ENCODE measurements at regions not wholly inside any gene's neighbourhood (a gene's known extent, or its start where the extent isn't known, plus 50 kb on each side); places are given as distances from the start of the nearest gene placed in this dataset.
A peak's percentile ranks its signal among the peaks of the same experiment; 100 is the strongest.
"Not testable (repeated sequence)": the region's sequence is repeated elsewhere in the genome, so short reads cannot be mapped to it uniquely, and the experiment has no call there.

- no peak for DNase-seq
Observed at GRCh38 chr2:47295131-47295980, 73.8 kb upstream of the EPCAM start.

DNA sequence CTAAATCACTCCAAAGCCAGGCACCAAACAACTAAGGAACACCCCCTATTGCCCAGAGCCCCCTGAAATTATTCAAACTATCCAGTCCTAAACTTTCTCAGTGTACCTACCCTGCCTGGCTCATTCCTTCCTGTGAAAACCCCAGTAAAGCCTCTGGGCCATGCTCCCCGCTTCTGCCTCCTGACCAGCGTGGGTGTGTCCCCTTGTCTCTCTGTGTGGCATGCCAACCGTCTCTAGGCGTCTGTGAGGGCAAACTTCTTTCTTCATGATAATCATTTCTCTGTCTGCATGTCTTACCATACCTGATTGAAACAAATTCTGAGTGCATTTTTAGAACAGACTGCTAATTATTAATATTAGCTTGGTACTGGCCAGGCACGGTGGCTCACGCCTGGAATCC lies 75.1 kb upstream of the EPCAM start:
- no peak for DNase-seq

GRCh38 chr2:47288864-47289263 lies 80.2 kb upstream of the EPCAM start:
- DNase-seq = no peak

DNA sequence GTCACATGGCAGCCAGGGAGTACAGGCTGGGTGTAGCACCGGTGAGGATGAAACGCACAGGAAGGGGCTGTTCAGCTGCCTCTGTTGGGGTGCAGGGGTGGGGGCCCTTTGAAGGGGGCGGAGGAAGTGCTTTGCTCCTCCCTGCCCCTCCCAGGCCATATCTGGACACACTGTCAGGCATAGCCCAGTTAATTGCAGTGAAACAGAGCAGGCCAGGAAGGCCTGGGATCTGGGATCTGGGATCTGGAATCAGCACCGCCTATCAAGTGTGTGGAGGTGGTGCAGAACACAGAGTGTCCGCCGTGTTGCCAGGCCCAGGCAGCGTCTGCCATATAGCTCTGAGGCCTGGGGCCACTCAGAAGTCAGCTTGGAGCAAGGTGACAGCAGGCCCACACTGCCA lies 85.5 kb upstream of the EPCAM start:
- no peak for DNase-seq

DNA sequence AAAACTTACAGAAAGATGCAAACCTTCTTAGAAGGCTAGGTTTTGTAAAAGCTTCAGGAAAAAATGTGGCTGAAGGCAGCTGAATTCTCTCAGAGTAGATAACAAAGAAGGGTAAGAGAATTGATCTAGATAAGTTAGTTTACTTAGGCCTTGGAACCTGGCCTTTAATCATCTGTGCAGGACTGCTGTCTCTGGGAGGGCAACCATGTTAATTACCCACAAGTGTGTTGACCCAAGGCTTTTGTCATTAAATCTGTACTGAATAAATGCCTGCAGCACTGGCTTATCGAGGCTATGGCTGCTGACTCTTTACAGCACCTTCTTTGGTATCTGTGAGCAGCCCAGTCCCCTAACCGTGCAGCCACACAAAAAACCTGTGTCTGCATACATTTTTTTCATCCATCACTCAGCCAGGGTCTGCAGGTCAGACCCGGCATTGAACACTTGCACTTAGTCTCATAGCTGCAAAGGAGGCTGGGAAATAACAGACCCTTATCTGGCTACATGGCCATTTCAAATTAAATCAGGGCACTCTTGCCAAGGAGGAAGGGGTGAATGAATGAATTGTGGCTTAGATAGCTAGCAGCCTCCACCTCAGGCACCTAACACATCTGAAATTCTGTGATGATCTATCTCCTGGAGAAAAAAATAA lies 86.4 kb upstream of the EPCAM start:
- DNase-seq = no peak

GRCh38 chr2:47279525-47279924 lies 89.6 kb upstream of the EPCAM start:
- DNase-seq = not testable (repeated sequence)

DNA sequence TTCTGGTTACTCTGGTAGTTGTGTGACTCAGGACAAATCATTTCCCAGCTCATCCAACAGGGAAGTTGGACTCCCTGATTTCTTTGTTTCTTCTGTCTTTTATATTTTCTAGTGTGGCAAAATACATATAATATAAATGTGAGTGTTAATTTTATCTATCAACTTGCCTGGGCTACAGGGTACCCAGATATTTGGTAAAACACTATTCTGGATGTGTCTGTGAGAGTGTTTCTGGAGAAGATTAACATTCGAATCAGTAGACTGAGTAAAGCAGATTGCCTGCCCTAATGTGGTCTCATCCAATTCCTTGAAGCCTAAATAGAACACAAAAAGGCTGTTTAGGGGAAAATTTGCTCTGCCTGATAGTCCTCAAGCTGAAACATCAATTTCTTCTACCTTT lies 91.1 kb upstream of the EPCAM start:
- no peak for DNase-seq

GRCh38 chr2:47277187-47277586 lies 91.9 kb upstream of the EPCAM start:
- no peak for DNase-seq

DNA sequence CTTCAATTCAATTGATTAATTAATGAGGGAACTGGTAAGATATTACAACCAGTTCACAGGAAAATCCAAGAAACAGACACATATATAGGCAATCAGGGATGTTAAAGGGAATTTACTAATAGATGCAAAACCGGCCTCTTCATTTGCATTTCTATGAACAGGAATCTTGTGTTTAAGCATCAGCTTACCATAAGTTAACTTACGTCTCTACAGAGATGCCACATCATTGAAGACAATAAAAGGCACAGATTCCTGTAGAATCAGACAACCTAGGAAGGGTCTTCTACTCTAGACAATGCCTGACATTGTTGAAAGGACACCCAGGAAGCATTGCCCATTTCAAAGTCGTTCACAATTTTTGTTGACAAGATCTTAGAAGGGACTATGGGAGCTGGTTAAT lies 93.0 kb upstream of the EPCAM start:
- no peak for DNase-seq

DNA sequence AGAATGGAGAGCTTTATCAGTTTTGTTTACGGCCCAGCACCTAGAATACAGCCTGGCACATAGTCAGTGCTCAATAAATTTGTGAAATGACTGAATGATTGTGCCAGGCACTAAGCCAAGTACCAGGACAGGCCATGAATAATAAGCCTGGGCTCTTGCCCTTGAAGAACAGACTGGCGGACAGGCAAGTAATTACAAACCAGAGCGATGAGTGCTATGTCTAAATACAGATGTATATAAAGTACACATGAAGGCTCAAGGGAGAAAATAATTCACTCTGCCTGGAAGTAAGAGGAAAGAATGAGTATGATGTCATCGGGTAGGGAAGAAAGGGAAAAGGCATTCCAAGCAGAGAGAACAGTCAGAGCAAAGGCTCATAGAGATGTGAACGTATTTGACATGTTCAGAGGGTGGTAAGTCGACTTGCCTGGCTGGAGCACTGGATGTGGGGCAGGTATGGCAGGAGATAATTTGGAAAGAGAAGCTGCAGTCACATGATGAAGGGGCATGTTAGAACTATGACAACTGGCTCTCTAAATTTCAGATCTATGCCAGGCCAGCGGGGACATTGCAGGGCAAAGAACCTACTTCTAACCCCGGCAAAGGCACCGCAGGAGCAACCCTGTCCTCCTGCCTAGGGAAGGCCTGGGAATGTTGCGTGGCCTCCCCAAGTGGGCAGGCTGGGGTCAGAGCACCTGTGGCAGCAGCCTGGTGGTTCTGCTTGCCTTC lies 94.9 kb upstream of the EPCAM start:
- no peak for DNase-seq

DNA sequence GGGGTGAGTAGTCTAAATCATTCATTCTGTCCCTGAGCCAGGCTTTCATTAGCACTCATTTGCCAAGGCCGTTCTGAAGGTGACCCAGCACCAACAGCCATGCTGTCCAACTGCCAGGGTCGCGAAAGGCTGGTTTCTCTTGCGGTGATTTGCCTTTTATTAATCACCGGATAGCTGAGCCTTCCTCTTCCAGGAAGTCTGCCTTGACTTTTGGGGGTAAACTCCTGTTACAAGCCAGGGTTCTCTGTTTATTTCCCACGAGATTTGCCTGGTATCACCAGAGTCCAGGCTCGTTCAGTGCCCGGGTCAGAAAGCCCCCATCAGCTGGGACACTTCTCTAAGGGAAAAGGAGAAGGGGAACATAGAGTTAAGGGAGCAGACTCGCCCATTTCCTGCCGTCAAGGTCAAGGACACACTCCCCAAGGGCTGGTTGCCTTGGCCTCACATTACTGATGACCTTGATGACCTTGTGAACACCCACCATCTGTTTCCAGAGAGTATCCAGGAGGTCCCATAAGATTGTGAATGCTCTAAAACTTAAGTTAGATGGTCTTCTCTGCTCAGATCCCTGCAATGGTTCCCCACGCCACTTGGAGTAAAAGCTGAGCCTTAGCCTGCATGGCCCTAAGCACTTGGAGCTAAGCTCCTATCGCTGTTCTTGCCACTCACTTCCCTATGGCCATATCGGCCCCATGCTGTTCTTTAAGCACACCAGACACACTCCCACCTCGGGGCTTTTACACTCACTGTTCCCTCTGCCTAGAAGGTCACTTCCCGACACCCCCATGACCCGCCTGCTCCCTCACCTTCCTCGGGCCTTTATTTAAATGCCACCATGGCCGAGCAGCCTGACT lies 96.0 kb upstream of the EPCAM start:
- DNase-seq = no peak

- peak; percentile 73 for DNase-seq
Observed at GRCh38 chr2:47272031-47272864, 95.9 kb upstream of the CALM2 start.

GRCh38 chr2:47271054-47272000 lies 95.0 kb upstream of the CALM2 start:
- no peak for DNase-seq

- no peak for DNase-seq
Observed at GRCh38 chr2:47270421-47270820, 94.1 kb upstream of the CALM2 start.

DNA sequence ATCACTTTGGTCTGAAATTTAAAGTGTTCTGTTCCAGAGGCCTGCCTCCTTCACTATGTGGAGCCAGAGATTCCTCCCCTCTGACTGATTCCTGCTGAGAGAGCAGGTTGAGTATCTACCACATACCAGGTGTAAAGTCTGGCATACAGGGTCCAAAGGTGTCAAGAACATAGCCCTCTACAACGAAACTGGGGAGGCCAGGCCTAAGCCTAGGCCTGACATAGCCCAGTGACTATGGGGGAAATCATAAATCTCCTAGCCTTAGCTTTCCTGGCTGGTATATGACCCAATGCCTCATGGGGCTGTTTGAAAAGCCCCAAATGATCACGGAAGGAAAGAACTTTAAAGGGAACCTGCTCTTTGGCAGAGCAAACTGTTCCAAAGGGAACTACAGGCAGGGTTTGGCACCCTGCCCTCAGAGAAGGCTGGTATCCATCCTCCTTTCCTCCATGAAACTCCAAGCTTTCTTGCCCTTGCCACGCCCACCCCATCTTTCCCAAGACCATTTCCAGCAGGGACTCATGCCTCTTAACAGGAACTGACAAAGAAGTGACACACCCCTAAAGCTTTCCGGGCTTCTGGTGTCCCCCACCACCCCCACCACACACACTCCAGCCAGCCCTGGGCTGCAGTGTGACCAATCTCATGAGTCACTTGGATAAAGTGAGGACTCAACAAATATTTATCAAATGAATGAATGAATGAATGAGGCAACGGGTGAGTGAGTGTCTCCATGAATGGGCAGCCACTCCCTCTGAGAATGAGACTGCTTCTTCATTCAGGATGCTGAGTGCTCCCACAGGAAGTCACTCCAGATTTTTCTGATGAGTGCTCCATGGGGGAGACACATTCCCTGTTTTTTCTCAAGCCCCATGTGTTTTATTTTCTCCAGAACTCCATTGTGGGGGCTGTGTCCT lies 93.3 kb upstream of the CALM2 start:
- DNase-seq = no peak

DNA sequence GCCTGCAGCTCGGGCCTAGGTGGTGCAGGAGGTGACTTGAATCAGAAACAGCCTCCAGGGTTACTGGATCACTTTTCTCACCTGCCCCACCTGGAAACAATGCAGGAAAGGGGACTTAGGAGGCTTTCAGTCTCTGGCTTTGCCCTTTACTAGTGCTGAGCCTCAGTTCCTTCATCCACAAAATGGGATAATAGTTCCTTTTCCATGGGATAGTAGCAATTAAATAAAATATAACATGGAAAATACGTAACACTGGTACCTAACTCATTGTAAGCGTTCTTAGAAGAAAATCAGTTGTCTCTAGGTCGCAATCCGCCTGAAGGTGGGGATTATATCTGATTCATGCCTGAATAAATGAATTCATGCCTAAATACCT lies 91.4 kb upstream of the CALM2 start:
- no peak for DNase-seq

- no peak for DNase-seq
Observed at GRCh38 chr2:47266939-47267710, 90.8 kb upstream of the CALM2 start.

DNA sequence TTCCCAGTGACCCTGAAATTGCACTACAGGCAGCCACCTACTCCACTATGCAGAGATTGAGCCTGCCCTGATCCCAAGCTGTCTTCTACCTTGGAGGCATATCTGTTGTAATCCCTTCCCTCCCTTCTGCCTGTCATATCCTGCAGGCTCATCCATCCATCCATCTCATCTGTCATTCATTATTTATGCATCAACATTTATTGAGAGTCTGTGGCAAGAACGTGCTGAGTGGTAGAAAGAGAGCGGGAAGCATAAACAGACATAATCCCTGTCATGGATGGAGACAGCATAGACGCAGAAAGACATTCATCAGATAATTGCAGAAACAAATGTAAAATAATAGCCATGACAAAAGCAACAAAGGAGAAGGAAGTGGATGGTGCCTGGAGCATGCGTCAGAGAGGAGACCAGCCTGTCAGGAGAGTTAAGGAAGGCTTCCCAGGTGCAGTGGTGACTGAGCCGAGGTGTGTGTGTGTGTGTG lies 89.5 kb upstream of the CALM2 start:
- no peak for DNase-seq

- no peak for DNase-seq
Observed at GRCh38 chr2:47265158-47265557, 88.8 kb upstream of the CALM2 start.

All from right forelimb (tissue), 1 donor.